HG03439 (cell line): ENCODE measurements at regions not wholly inside any gene's neighbourhood (a gene's known extent, or its start where the extent isn't known, plus 50 kb on each side); places are given as distances from the start of the nearest gene placed in this dataset.

Source experiments
- ATAC-seq: cut with Tn5 transposase; IDR thresholded peaks from one replicate; pipeline ENCODE4 v1.9.1; 2021; ENCODE audit warnings: mild to moderate bottlenecking, moderate library complexity; ENCODE audit not compliant: unreplicated experiment

DNA sequence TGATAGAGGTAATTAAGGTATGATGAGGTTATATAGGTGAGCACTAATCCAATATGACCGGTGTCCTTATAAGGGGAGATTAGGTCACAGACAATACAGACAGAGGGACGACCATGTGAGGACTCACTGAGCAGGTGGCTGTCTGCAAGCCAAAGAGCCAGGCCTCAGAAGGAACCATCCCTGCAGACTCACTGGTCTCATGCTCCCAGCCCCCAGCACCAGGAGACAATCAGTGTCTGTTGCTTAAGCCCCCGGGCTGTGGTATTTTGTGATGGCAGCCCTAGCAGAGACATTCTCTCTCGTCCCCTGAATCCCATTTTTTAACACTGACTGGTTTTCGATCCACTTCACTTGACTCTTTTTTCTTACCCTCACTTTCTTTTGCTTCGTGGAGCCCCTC, 51.9 kb upstream of the PABPC3 start:
- ATAC-seq, result no peak
